ENCODE measurements at regions not wholly inside any gene's neighbourhood (a gene's known extent, or its start where the extent isn't known, plus 50 kb on each side); places are given as distances from the start of the nearest gene placed in this dataset.

DNA sequence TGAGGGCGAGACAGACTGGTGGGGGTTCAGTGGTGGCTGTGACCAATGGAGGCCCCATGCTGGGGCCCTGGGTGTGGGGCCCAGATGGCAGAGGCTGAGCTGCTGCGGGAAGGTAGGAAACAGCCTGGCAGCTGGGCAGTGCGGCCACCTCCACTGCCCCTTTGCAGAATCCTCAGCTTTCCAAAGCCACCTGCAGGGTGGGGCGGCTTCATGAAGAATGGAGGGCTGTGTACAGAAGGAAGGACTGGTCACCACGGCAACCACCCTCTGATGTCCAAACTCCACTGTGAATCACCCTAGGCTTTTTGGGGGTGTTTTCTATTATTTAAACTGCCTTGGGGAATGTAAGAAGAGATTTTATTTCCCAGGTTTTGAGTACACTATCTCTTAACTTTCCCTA is 166.3 kb upstream of the NAV2 start:
- no peak for TF ChIP-seq EZH2 (IDR thresholded peaks at IDR 0.05; ENCODE audit: borderline replicate concordance, insufficient read depth, low read depth, low read length, poor library complexity, severe bottlenecking)
- TF ChIP-seq, protein P1, sequence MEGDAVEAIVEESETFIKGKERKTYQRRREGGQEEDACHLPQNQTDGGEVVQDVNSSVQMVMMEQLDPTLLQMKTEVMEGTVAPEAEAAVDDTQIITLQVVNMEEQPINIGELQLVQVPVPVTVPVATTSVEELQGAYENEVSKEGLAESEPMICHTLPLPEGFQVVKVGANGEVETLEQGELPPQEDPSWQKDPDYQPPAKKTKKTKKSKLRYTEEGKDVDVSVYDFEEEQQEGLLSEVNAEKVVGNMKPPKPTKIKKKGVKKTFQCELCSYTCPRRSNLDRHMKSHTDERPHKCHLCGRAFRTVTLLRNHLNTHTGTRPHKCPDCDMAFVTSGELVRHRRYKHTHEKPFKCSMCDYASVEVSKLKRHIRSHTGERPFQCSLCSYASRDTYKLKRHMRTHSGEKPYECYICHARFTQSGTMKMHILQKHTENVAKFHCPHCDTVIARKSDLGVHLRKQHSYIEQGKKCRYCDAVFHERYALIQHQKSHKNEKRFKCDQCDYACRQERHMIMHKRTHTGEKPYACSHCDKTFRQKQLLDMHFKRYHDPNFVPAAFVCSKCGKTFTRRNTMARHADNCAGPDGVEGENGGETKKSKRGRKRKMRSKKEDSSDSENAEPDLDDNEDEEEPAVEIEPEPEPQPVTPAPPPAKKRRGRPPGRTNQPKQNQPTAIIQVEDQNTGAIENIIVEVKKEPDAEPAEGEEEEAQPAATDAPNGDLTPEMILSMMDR (IDR thresholded peaks at IDR 0.05), result no peak

Measured in B cell (primary cell).